ENCODE measurements at regions not wholly inside any gene's neighbourhood (a gene's known extent, or its start where the extent isn't known, plus 50 kb on each side); places are given as distances from the start of the nearest gene placed in this dataset.

DNA sequence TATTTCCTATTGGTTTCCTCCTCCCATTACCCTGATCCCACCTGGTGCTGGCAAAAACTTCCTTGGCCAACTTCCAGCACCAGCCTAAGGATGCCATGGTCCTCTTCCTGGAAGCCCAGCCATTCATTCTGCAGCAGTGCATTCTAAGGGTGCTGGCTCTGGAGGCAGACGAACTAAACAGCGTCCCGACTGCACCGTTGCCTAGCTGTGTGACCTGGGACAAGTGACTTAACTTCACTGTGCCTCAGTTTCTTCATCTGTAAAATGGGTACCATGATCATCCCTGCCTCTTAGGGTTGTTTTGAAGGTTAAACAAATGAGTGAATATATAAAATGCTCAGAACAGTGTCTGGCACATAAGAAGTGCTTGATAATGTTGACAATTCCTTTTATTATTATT lies 120.9 kb upstream of the ZNF217 start:
- WGBS (ENCODE audit: insufficient coverage, low coverage, low lambda C conversion rate, missing lambda C conversion rate), result 86% methylated on average over 4 of the region's 4 CpGs
- intact Hi-C loops (cut with DNase I), result loop anchor here in 1 of 2 donors (10.0 kb wide), 1 partner anchor 70 kb away; no protein-coding TSS in a partner anchor
- H3K27ac ChIP-seq, result no peak overlapping the region
- TF ChIP-seq, protein P1, sequence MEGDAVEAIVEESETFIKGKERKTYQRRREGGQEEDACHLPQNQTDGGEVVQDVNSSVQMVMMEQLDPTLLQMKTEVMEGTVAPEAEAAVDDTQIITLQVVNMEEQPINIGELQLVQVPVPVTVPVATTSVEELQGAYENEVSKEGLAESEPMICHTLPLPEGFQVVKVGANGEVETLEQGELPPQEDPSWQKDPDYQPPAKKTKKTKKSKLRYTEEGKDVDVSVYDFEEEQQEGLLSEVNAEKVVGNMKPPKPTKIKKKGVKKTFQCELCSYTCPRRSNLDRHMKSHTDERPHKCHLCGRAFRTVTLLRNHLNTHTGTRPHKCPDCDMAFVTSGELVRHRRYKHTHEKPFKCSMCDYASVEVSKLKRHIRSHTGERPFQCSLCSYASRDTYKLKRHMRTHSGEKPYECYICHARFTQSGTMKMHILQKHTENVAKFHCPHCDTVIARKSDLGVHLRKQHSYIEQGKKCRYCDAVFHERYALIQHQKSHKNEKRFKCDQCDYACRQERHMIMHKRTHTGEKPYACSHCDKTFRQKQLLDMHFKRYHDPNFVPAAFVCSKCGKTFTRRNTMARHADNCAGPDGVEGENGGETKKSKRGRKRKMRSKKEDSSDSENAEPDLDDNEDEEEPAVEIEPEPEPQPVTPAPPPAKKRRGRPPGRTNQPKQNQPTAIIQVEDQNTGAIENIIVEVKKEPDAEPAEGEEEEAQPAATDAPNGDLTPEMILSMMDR (IDR thresholded peaks at IDR 0.05), result no peak
- no peak for TF ChIP-seq POLR2A (IDR thresholded peaks at IDR 0.05)
- no peaks in the 10 kb centered on the region for H3K36me3 ChIP-seq
- ATAC-seq (no peak), DNase-seq (no peak)
- no peaks in the 10 kb centered on the region for H3K9me3 ChIP-seq
- H3K4me3 ChIP-seq, result no peak overlapping the region
- H3K4me1 ChIP-seq, result peaks cover 0 to 24% (median 8%) of the 10 kb centered on the region in 4 donors
- H3K27me3 ChIP-seq, result no peaks in the 10 kb centered on the region

DNA sequence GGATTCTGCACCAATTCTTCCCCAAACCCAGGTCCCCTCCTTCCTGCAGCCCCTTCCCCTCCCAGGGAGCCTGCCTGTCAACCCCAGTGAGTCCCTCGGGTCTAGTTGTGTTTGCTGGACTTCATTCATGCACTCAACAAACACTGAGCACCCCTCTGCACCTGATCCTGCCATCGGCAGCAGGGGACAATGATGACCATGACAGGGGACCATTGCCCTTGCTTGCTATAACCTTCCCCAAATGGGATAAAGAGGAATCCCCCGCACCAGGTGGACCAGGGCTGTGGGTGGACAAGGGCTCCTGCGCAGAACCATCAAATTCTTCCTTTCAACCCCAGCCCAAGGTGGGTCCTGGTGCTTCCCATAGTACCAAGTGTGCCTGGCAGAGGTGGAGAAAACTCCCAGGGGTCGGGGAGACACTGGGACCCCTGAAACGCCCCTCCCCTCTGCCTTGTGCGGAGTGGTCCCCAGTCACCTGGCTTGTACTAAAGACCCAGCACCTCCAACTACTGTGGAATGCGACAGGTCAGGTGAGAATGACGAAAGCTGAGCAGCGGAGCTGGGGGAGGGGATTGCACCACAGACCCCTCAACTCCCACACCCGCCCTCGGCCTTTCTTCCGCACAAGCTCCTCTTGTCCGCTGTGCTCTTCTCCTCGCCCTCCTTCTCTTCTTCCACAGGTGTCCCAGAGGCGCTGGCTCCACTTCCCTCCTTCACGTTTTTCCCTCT lies 119.9 kb upstream of the ZNF217 start:
- H3K36me3 ChIP-seq, result no peaks in the 10 kb centered on the region
- WGBS (ENCODE audit: insufficient coverage, low coverage, low lambda C conversion rate, missing lambda C conversion rate), result 88% methylated on average over 4 of the region's 17 CpGs
- H3K27ac ChIP-seq, result peak overlapping the region in 2 of 3 donors; percentile 89 to 91
- intact Hi-C loops (cut with DNase I), result loop anchor here in 1 of 2 donors (10.0 kb wide), 1 partner anchor 71 kb away; no protein-coding TSS in a partner anchor
- no peaks in the 10 kb centered on the region for H3K27me3 ChIP-seq
- no peak overlapping the region for H3K4me3 ChIP-seq
- TF ChIP-seq, protein P1 (IDR thresholded peaks at IDR 0.05), result no peak
- no peak for TF ChIP-seq POLR2A (IDR thresholded peaks at IDR 0.05)
- no peak for ATAC-seq
- peaks cover 0 to 24% (median 8%) of the 10 kb centered on the region in 4 donors for H3K4me1 ChIP-seq
- DNase-seq, result no peak
- H3K9me3 ChIP-seq, result no peaks in the 10 kb centered on the region

DNA sequence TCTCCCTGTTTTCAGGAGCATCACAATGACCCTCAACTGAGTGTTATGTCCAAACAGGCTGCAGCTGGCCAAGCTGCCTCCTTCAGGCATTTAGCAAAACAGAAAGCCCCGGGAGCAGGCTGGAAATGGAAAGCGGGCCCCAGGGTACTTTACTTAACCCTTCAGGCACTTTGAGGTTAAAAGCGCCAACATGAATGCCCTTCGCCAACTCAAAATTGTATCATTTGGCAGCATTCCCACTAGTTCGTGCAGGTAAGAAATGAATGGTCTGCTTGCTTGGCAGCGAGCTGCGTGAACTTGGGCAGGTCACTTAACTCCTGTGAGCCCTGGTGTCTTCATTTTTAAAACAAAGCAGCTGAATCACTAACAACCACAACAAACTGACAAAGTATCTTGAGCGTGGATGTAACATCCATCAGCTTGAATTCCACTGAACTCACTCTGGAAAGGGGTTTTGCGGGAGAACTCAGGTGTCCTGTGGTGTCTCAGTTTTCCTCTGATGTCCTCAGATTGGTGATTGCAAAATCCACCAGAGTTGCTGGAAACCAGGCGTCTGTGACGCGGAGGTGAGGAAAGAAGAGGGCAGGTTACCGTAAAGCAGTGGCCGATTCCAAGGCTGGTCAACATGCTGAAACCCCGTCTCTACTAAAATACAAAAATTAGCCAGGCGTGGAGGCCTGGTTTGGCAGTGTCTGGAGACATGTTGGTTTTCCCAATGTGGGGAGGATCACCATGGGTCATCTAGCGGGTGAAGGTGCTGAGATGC lies 118.8 kb upstream of the ZNF217 start:
- DNase-seq (peak; percentile 70 to 80 (median 77)), ATAC-seq (peak; percentile 64 to 76 (median 67))
- Histone ChIP-seq H3K9me3 (no peaks in the 10 kb centered on the region), H3K27ac (peak overlapping the region; percentile 81 to 91 (median 89)), H3K36me3 (no peaks in the 10 kb centered on the region), H3K4me3 (peak overlapping the region in 1 of 3 donors; percentile 4), H3K4me1 (peaks cover 0 to 30% (median 12%) of the 10 kb centered on the region in 4 donors), H3K27me3 (no peaks in the 10 kb centered on the region)
- 27% methylated on average over 14 of the region's 17 CpGs for WGBS (ENCODE audit: insufficient coverage, low coverage, low lambda C conversion rate, missing lambda C conversion rate)
- peak; percentile 49 for TF ChIP-seq POLR2A (IDR thresholded peaks at IDR 0.05)
- TF ChIP-seq, protein P1 (IDR thresholded peaks at IDR 0.05), result no peak
- intact Hi-C loops (cut with DNase I), result loop anchor here in 1 of 2 donors (10.0 kb wide), 1 partner anchor 72 kb away; no protein-coding TSS in a partner anchor

DNA sequence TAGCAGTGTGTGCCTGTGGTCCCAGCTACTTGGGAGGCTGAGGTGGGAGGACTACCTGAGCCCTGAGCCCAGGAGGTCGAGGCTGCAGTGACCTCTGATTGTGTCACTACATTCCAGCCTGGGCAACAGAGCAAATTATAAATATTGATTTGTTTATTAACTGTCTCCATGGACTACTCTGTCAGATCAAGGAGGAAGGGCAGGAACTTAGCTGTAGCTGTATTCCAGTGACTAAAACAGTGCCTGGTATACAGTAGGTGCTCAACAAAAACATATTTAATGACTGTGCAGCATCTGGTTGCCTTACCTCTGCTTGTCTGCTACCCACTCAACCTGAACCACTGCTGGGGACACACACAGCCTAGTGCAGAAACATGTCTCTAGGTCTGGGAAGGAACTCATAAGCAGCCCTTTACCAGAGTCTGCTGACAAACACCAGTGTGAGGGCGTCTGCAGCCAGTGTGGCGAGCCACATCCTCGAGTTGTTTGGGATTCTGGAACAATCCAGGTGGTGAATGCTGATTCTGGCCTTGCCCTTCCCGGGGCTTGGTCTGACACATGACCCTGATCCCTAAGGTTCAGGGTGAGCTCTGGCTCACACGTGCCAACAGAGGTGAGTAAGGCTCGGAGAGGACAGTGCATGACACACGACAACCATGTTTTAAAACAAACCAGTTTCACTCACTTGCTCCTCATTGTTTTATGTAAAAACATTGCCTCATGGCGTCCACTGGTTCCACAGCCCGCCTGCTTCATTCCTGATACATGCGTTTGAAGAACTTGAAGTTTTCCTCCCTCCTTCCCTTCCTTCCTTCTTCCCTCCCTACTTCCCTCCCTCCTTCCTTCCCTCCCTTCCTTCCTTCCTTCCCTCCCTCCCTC lies 117.9 kb upstream of the ZNF217 start:
- peak; percentile 60 to 72 (median 65) for DNase-seq
- H3K9me3 ChIP-seq, result no peaks in the 10 kb centered on the region
- H3K27me3 ChIP-seq, result no peaks in the 10 kb centered on the region
- intact Hi-C loops (cut with DNase I), result loop anchor here in 1 of 2 donors (10.0 kb wide), 1 partner anchor 73 kb away; no protein-coding TSS in a partner anchor
- H3K27ac ChIP-seq, result peak overlapping the region; percentile 81 to 91 (median 89)
- peaks cover 0 to 34% (median 14%) of the 10 kb centered on the region in 4 donors for H3K4me1 ChIP-seq
- 18% methylated on average over 9 of the region's 11 CpGs for WGBS (ENCODE audit: insufficient coverage, low coverage, low lambda C conversion rate, missing lambda C conversion rate)
- no peak for TF ChIP-seq POLR2A (IDR thresholded peaks at IDR 0.05)
- TF ChIP-seq, protein P1 (IDR thresholded peaks at IDR 0.05), result no peak
- ATAC-seq, result peak; percentile 73 to 78 (median 74)
- H3K4me3 ChIP-seq, result no peak overlapping the region
- no peaks in the 10 kb centered on the region for H3K36me3 ChIP-seq

Data from right lobe of liver (tissue), 6 donors.